ENCODE measurements at regions not wholly inside any gene's neighbourhood (a gene's known extent, or its start where the extent isn't known, plus 50 kb on each side); places are given as distances from the start of the nearest gene placed in this dataset.

DNA sequence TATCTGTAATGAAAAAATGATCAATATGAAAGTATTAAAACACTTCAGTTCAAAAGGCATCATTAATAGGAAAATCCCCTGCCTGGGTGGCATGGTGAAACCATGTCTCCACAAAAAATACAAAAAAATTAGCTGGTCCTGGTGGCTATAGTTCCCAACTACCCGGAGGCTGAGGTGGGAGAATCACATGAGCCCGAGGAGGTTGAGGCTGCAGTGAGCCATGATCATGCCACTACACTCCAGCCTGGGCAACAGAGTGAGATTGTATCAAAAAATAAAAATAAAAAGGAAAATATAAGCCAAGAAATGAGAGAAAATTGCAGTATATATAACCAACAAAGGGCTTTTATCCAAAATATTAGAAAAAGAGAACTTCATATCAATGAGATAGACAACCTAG is 71.6 kb upstream of the MYCN start:
- intact Hi-C loops (cut with DNase I; ENCODE audit: low total_unique reads): no loop called here

DNA sequence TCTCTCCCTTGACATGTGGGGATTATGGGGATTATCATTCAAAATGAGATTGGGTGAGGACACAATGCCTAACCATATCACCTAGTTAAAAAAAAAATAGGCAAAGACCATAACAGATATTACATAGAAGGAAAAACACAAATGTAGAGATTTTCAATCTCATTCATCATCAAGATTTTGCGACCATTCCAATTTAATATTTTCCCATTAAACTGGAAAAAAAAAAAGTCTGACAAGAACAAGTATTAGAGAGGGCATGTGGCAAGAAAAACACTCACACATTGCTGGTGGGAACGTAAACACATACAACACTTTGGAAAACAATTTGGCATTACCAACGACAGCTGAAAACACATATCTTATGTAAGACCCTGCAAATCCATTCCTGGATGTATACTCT is 71.0 kb upstream of the MYCN start:
- intact Hi-C loops (cut with DNase I; ENCODE audit: low total_unique reads): no loop called here
- Histone ChIP-seq H3K27me3 (no peaks in the 10 kb centered on the region), H3K9me3 (no peaks in the 10 kb centered on the region), H3K27ac (no peak overlapping the region), H3K36me3 (no peaks in the 10 kb centered on the region), H3K4me3 (no peak overlapping the region), H3K4me1 (no peaks in the 10 kb centered on the region)
- WGBS, 2 donors (ENCODE audit: low coverage in 1 of 2): 78 to 87% methylated on average over 3 of the region's 3 CpGs
- no peak for TF ChIP-seq EP300 (IDR thresholded peaks at IDR 0.05; ENCODE audit: low read depth)
- no peak for TF ChIP-seq POLR2A (IDR thresholded peaks at IDR 0.05)
- TF ChIP-seq, protein P1, sequence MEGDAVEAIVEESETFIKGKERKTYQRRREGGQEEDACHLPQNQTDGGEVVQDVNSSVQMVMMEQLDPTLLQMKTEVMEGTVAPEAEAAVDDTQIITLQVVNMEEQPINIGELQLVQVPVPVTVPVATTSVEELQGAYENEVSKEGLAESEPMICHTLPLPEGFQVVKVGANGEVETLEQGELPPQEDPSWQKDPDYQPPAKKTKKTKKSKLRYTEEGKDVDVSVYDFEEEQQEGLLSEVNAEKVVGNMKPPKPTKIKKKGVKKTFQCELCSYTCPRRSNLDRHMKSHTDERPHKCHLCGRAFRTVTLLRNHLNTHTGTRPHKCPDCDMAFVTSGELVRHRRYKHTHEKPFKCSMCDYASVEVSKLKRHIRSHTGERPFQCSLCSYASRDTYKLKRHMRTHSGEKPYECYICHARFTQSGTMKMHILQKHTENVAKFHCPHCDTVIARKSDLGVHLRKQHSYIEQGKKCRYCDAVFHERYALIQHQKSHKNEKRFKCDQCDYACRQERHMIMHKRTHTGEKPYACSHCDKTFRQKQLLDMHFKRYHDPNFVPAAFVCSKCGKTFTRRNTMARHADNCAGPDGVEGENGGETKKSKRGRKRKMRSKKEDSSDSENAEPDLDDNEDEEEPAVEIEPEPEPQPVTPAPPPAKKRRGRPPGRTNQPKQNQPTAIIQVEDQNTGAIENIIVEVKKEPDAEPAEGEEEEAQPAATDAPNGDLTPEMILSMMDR (IDR thresholded peaks at IDR 0.05): no peak
- no peak for TF ChIP-seq POLR2AphosphoS5 (IDR thresholded peaks at IDR 0.05)
- in situ Hi-C loops (cut with MboI; ENCODE audit: low pct_ligation_motif_present in 1 of 4, low pct_unique_long_range_greater_than_20kb in 1 of 4, low sequenced_read_pairs in 3 of 4): no loop called here
- no peak for DNase-seq

More for the DNA sequence above, 71.6 kb upstream of the MYCN start:
- WGBS, 2 donors (ENCODE audit: low coverage in 1 of 2): 79 to 83% methylated on average over 2 of the region's 2 CpGs
- H3K4me3 ChIP-seq: no peak overlapping the region
- no peaks in the 10 kb centered on the region for H3K9me3 ChIP-seq
- no peak overlapping the region for H3K27ac ChIP-seq
- in situ Hi-C loops (cut with MboI; ENCODE audit: low pct_ligation_motif_present in 1 of 4, low pct_unique_long_range_greater_than_20kb in 1 of 4, low sequenced_read_pairs in 3 of 4): no loop called here
- H3K27me3 ChIP-seq: no peaks in the 10 kb centered on the region
- H3K36me3 ChIP-seq: no peaks in the 10 kb centered on the region
- no peaks in the 10 kb centered on the region for H3K4me1 ChIP-seq
- TF ChIP-seq EP300 (IDR thresholded peaks at IDR 0.05; ENCODE audit: low read depth) (no peak), POLR2A (IDR thresholded peaks at IDR 0.05) (no peak), POLR2AphosphoS5 (IDR thresholded peaks at IDR 0.05) (no peak)
- TF ChIP-seq, protein P1 (IDR thresholded peaks at IDR 0.05): no peak
- DNase-seq: no peak

DNA sequence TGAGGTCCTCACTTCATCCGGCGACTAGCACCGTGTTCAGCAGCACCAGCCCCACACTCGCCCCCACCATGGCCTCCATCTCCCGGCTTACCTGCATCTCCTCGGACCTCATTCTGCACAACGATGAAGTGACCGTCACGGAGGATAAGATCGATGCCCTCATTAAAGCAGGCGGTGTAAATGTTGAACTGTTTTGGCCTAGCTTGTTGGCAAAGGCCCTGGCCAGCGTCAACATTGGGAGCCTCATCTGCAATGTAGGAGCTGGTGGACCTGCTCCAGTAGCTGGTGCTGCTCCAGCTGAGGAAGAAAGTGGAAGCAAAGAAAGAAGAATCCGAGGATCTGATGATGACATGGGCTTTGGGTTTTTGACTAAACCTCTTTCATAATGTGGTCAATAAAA is 70.5 kb upstream of the MYCN start:
- in situ Hi-C loops (cut with MboI; ENCODE audit: low pct_ligation_motif_present in 1 of 4, low pct_unique_long_range_greater_than_20kb in 1 of 4, low sequenced_read_pairs in 3 of 4) (no loop called here), intact Hi-C loops (cut with DNase I; ENCODE audit: low total_unique reads) (no loop called here)
- no peak overlapping the region for H3K27ac ChIP-seq
- no peaks in the 10 kb centered on the region for H3K4me1 ChIP-seq
- no peaks in the 10 kb centered on the region for H3K27me3 ChIP-seq
- H3K36me3 ChIP-seq: no peaks in the 10 kb centered on the region
- no peaks in the 10 kb centered on the region for H3K9me3 ChIP-seq
- no peak for DNase-seq
- 83 to 91% methylated on average over 1 to 13 of the region's 13 CpGs for WGBS, 2 donors (ENCODE audit: low coverage in 1 of 2)
- no peak overlapping the region for H3K4me3 ChIP-seq
- TF ChIP-seq, protein P1 (IDR thresholded peaks at IDR 0.05): no peak
- TF ChIP-seq POLR2AphosphoS5 (IDR thresholded peaks at IDR 0.05) (no peak), EP300 (IDR thresholded peaks at IDR 0.05; ENCODE audit: low read depth) (no peak), POLR2A (IDR thresholded peaks at IDR 0.05) (no peak)

DNA sequence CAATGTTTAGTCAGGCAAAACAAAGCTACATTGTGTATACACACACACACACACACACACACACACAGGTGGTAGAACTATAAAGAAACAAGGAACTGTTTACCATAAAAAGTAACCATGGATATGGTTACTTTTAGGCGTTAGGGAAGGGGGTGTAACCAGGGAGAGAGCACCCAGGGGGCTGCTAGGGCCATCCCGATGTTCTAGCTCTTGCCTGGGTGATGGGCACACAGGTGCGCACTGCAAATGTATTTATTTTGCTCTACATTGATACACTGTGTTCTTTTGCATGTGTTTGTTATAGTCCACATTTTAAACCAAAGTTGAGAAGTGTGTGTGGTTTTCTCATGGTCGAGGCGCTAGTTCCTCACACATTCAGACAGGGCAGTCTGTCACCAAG is 69.8 kb upstream of the MYCN start:
- Histone ChIP-seq H3K27me3 (no peaks in the 10 kb centered on the region), H3K9me3 (no peaks in the 10 kb centered on the region), H3K4me3 (no peak overlapping the region), H3K36me3 (no peaks in the 10 kb centered on the region), H3K4me1 (no peaks in the 10 kb centered on the region), H3K27ac (no peak overlapping the region)
- intact Hi-C loops (cut with DNase I; ENCODE audit: low total_unique reads): no loop called here
- 73 to 76% methylated on average over 5 of the region's 5 CpGs for WGBS, 2 donors (ENCODE audit: low coverage in 1 of 2)
- in situ Hi-C loops (cut with MboI; ENCODE audit: low pct_ligation_motif_present in 1 of 4, low pct_unique_long_range_greater_than_20kb in 1 of 4, low sequenced_read_pairs in 3 of 4): no loop called here
- no peak for DNase-seq
- TF ChIP-seq EP300 (IDR thresholded peaks at IDR 0.05; ENCODE audit: low read depth) (no peak), POLR2A (IDR thresholded peaks at IDR 0.05) (no peak), POLR2AphosphoS5 (IDR thresholded peaks at IDR 0.05) (no peak)
- TF ChIP-seq, protein P1 (IDR thresholded peaks at IDR 0.05): no peak

Data from transverse colon (tissue), 4 donors.